Glutamatergic neuron (in vitro differentiated cells): ENCODE measurements at regions not wholly inside any gene's neighbourhood (a gene's known extent, or its start where the extent isn't known, plus 50 kb on each side); places are given as distances from the start of the nearest gene placed in this dataset.

Experiments used
- DNase-seq: peaks from one replicate; pipeline ENCODE4 v3.0.0; 2022
- H3K27ac Mint-ChIP-seq: one replicate; pipeline ENCODE4 v1.8.0; 2020; ENCODE audit warnings: mild to moderate bottlenecking, mixed read lengths, inconsistent platforms; ENCODE audit not compliant: unreplicated experiment
- H3K27me3 Mint-ChIP-seq: one replicate; pipeline ENCODE4 v1.8.0; 2020; ENCODE audit warnings: mild to moderate bottlenecking, moderate library complexity, mixed read lengths, inconsistent platforms; ENCODE audit not compliant: unreplicated experiment
- H3K36me3 Mint-ChIP-seq: one replicate; pipeline ENCODE4 v1.8.0; 2020; ENCODE audit warnings: mild to moderate bottlenecking, mixed read lengths, inconsistent platforms; ENCODE audit not compliant: unreplicated experiment
- H3K4me1 Mint-ChIP-seq: one replicate; pipeline ENCODE4 v1.8.0; 2020; ENCODE audit warnings: mild to moderate bottlenecking, low read depth, mixed read lengths, inconsistent platforms; ENCODE audit not compliant: unreplicated experiment
- H3K4me3 Mint-ChIP-seq: one replicate; pipeline ENCODE4 v1.8.0; 2020; ENCODE audit warnings: mild to moderate bottlenecking, mixed read lengths, inconsistent platforms; ENCODE audit not compliant: unreplicated experiment
- H3K9me3 Mint-ChIP-seq: one replicate; pipeline ENCODE4 v1.8.0; 2020; ENCODE audit warnings: mild to moderate bottlenecking, moderate library complexity, mixed read lengths, inconsistent platforms; ENCODE audit not compliant: unreplicated experiment
- TF ChIP-seq, protein P1 (sequence below): fragments of 200-600 bp; sonication (generic); IDR thresholded peaks from one replicate; pipeline ENCODE4 v1.5.0; 2021; ENCODE audit not compliant: partially characterized antibody, unreplicated experiment

DNA sequence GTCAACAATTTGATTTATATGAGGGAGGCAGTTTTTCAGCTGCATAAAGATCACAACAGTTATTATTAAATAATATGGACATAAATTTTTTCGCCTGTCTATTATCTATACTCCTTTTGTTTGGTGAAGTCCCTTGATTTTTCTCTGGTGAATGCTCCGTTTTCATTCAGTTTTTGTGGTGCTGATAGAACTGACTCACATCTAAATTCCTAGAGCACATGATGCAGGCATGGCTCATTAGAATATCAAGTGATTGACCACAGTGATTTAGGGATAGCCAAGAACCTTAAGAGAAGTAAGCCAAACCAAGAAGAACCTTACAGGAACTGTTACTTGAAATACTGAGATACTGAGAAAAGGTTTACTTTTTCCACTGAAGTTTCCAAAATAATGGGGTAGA is 208.9 kb downstream of the PRR20E start:
- no peaks in the 10 kb centered on the region for H3K9me3 Mint-ChIP-seq
- H3K4me3 Mint-ChIP-seq = no peak overlapping the region
- no peaks in the 10 kb centered on the region for H3K36me3 Mint-ChIP-seq
- no peak overlapping the region for H3K27ac Mint-ChIP-seq
- H3K27me3 Mint-ChIP-seq = no peaks in the 10 kb centered on the region
- TF ChIP-seq, protein P1, sequence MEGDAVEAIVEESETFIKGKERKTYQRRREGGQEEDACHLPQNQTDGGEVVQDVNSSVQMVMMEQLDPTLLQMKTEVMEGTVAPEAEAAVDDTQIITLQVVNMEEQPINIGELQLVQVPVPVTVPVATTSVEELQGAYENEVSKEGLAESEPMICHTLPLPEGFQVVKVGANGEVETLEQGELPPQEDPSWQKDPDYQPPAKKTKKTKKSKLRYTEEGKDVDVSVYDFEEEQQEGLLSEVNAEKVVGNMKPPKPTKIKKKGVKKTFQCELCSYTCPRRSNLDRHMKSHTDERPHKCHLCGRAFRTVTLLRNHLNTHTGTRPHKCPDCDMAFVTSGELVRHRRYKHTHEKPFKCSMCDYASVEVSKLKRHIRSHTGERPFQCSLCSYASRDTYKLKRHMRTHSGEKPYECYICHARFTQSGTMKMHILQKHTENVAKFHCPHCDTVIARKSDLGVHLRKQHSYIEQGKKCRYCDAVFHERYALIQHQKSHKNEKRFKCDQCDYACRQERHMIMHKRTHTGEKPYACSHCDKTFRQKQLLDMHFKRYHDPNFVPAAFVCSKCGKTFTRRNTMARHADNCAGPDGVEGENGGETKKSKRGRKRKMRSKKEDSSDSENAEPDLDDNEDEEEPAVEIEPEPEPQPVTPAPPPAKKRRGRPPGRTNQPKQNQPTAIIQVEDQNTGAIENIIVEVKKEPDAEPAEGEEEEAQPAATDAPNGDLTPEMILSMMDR = no peak
- no peak for DNase-seq
- peaks cover 8% of the 10 kb centered on the region for H3K4me1 Mint-ChIP-seq

DNA sequence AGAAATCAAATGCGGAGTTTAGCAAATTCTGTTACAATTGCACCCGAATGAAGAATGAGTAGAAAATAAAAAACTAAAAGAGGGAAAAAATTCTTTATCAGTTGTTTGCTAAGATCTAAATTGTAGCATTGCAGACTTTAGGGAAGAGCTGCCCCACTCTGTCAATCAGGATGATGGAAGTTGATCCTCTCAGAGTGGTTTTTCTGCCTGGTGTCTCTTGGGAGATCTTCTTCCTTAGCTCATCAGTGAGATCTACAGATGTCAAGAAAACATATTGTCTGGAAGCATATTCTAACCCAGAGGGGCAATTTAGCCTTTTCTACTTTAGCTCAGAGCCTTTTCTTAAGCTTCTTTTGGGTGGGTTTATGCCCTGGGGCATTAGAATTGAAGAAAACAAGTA is 223.2 kb upstream of the PCDH17 start:
- no peak for DNase-seq
- Mint-ChIP-seq H3K36me3 (no peaks in the 10 kb centered on the region), H3K4me1 (peaks cover 32% of the 10 kb centered on the region), H3K27me3 (peaks cover 1% of the 10 kb centered on the region), H3K9me3 (peaks cover 6% of the 10 kb centered on the region), H3K27ac (peak overlapping the region; percentile 92), H3K4me3 (peak overlapping the region; percentile 58)
- TF ChIP-seq, protein P1 = no peak

DNA sequence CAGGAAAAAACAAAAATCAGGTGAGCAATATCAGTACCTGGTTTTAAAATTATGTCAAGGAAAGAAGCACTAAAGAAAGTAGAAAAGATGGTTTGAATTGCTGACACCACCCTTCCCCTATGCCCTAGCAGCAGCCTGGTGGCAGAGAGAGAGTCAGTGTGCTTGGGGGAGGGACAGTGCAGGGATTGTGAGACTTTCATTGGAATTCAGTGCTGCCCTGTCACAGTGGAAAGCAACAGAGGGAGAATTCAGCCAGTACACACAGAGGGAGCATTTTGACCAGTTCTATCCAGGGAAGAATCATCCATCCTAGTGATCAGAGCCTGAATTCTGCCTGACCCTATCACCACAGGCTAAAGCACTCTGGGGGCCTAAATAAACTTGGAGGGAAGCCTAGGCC is 222.4 kb upstream of the PCDH17 start:
- peak; percentile 21 for DNase-seq
- peak overlapping the region; percentile 60 for H3K4me3 Mint-ChIP-seq
- H3K4me1 Mint-ChIP-seq = peaks cover 32% of the 10 kb centered on the region
- H3K27ac Mint-ChIP-seq = peak overlapping the region; percentile 92
- H3K9me3 Mint-ChIP-seq = peaks cover 6% of the 10 kb centered on the region
- no peaks in the 10 kb centered on the region for H3K36me3 Mint-ChIP-seq
- H3K27me3 Mint-ChIP-seq = peaks cover 1% of the 10 kb centered on the region
- TF ChIP-seq, protein P1 = no peak

DNA sequence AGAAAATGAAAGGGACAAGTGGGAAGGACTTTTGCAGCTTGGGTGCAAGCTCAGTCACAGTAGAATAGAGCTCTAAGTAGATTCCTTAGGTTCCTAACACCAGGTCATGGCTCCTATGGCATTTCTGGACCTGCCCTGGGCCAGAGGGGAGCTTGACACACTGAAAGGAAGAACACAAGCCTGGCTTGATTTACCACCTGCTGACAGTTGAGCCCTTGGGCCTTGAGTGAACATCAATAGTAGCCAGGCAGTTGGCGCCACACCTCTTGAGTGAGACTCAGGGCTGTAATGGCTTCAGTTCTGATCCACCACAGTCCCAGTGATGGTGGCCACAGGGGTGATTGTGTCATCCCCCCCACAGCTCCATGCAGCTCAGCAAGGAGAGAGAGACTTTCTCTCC is 221.9 kb upstream of the PCDH17 start:
- Mint-ChIP-seq H3K4me3 (no peak overlapping the region), H3K27me3 (peaks cover 1% of the 10 kb centered on the region), H3K9me3 (peaks cover 6% of the 10 kb centered on the region), H3K4me1 (peaks cover 31% of the 10 kb centered on the region), H3K27ac (peak overlapping the region; percentile 92), H3K36me3 (no peaks in the 10 kb centered on the region)
- TF ChIP-seq, protein P1 = no peak
- DNase-seq = no peak

DNA sequence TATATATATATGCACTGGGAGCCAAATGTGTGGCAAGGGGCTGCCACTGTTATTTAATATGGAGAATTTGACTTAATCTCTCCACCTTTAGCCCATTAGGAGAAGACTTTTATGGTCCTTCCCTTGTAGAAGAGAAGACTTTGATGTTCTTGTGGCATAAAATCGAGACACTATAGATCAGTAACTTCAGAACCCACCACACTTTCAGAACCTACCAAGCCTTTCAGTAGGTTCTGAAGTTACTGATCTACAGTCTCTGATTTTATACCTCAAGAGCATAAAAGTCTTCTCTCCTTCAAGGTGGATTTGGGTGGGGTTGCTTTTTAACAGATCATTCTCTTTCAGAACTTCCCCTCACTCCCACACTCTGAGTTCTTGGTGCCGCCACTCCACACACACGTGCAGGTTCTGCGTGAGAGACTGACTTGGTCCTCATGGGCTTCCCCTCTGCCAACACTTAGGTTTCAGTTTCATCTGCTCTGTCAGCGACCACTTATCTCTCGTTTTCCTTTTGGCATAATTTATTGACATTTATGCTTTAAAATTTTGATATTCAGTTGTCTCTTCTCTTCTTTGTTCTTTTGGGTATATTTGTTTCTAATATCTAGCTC is 213.4 kb upstream of the PCDH17 start:
- Mint-ChIP-seq H3K27ac (no peak overlapping the region), H3K27me3 (no peaks in the 10 kb centered on the region), H3K9me3 (no peaks in the 10 kb centered on the region), H3K4me3 (no peak overlapping the region), H3K36me3 (no peaks in the 10 kb centered on the region), H3K4me1 (peaks cover 1% of the 10 kb centered on the region)
- no peak for DNase-seq
- TF ChIP-seq, protein P1 = no peak
